ENCODE measurements at regions not wholly inside any gene's neighbourhood (a gene's known extent, or its start where the extent isn't known, plus 50 kb on each side); places are given as distances from the start of the nearest gene placed in this dataset.
"Not testable (repeated sequence)": the region's sequence is repeated elsewhere in the genome, so short reads cannot be mapped to it uniquely, and the experiment has no call there.

DNA sequence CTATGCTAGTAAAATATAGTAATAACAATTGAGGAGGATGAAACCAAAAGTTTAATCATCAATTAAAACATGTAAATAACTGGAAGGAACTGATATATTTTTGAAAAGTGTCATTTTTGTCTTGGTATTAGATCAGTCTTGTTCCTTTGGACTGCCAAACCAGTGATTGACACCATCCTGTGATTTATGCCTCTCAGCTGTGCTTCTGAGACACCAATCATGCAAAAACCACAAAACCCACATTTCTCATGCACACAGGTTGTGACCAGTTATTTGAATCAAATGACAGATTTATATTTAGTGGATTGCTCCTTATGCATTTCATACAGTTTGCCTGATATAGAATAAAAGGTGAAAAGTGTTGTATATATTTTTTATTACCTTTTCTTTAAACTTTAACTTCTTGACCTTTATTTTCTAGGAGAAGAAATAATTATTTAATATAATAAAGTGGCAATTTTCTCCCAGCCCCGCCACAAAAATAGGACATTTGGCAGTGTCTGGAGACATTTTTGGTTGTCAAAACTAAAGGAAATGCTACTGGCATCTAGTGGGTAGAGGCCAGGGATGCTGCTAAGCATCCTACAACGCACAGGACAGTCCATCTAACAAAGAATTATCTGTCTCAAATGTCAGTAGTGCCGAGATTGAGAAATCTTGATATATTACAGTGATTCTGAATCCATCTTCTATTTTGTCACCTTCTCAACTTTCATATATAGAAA lies 383.6 kb downstream of the BCKDHB start:
- intact Hi-C loops (cut with DNase I): no loop called here
- no peak for TF ChIP-seq POLR2AphosphoS5 (IDR thresholded peaks at IDR 0.05; ENCODE audit: insufficient read depth in 1 of 2, low read depth in 1 of 2)
- TF ChIP-seq, protein P1, sequence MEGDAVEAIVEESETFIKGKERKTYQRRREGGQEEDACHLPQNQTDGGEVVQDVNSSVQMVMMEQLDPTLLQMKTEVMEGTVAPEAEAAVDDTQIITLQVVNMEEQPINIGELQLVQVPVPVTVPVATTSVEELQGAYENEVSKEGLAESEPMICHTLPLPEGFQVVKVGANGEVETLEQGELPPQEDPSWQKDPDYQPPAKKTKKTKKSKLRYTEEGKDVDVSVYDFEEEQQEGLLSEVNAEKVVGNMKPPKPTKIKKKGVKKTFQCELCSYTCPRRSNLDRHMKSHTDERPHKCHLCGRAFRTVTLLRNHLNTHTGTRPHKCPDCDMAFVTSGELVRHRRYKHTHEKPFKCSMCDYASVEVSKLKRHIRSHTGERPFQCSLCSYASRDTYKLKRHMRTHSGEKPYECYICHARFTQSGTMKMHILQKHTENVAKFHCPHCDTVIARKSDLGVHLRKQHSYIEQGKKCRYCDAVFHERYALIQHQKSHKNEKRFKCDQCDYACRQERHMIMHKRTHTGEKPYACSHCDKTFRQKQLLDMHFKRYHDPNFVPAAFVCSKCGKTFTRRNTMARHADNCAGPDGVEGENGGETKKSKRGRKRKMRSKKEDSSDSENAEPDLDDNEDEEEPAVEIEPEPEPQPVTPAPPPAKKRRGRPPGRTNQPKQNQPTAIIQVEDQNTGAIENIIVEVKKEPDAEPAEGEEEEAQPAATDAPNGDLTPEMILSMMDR (IDR thresholded peaks at IDR 0.05): no peak
- TF ChIP-seq POLR2A (IDR thresholded peaks at IDR 0.05): no peak
- DNase-seq (ENCODE audit: extremely low spot score in 2 of 2): no peak
- Histone ChIP-seq H3K9me3 (no peaks in the 10 kb centered on the region), H3K27ac (no peak overlapping the region), H3K27me3 (no peaks in the 10 kb centered on the region), H3K4me3 (no peak overlapping the region), H3K4me1 (no peaks in the 10 kb centered on the region), H3K36me3 (no peaks in the 10 kb centered on the region)

DNA sequence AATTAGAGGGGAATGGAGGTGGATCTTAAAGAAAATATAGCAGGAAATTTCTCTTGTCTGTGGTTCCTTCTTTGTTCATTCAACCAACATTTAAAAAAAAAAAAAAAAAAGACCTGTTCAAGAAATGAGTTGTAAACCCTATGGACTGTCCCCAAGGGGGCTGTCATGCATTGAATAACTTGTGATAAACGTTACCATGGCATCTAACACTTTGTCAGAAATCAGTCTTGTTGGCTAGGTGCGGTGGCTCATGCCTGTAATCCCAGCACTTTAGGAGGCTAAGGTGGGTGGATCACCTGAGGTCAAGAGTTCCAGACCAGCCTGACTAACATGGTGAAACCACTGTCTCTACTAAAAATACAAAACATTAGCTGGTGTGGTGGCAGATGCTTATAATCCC lies 381.7 kb downstream of the BCKDHB start:
- no peak overlapping the region for H3K4me3 ChIP-seq
- TF ChIP-seq POLR2A (IDR thresholded peaks at IDR 0.05): no peak
- TF ChIP-seq, protein P1 (IDR thresholded peaks at IDR 0.05): no peak
- no peak for TF ChIP-seq POLR2AphosphoS5 (IDR thresholded peaks at IDR 0.05; ENCODE audit: insufficient read depth in 1 of 2, low read depth in 1 of 2)
- no peaks in the 10 kb centered on the region for H3K27me3 ChIP-seq
- H3K27ac ChIP-seq: no peak overlapping the region
- H3K4me1 ChIP-seq: no peaks in the 10 kb centered on the region
- DNase-seq (ENCODE audit: extremely low spot score in 2 of 2): no peak
- intact Hi-C loops (cut with DNase I): no loop called here
- no peaks in the 10 kb centered on the region for H3K36me3 ChIP-seq
- no peaks in the 10 kb centered on the region for H3K9me3 ChIP-seq

DNA sequence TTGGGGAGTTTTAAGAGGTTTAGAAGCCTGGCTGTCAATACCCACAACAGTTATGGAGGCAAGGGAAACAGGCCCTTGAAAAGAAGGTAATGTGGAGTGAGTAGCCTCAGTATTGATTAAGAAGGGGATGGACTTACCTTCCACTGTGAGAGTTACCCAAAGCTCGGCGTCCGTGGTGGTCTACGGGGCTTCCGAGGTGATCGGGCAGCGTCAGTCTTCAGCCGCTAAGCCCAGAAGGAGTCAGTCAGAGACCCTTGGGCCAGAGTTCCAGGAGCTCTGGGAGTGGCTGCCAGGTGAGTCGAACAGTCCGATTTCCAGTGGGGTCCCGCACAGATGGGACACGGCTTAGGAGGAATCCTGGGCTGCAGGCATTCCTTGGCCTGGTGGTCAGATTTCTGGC lies 379.0 kb downstream of the BCKDHB start:
- not testable (repeated sequence) for H3K27me3 ChIP-seq; DNase-seq (ENCODE audit: extremely low spot score in 2 of 2); H3K4me1 ChIP-seq; H3K27ac ChIP-seq; H3K36me3 ChIP-seq; H3K9me3 ChIP-seq; H3K4me3 ChIP-seq
- intact Hi-C loops (cut with DNase I): loop anchor here (1.0 kb wide), 1 partner anchor 23 kb away; no protein-coding TSS in a partner anchor

DNA sequence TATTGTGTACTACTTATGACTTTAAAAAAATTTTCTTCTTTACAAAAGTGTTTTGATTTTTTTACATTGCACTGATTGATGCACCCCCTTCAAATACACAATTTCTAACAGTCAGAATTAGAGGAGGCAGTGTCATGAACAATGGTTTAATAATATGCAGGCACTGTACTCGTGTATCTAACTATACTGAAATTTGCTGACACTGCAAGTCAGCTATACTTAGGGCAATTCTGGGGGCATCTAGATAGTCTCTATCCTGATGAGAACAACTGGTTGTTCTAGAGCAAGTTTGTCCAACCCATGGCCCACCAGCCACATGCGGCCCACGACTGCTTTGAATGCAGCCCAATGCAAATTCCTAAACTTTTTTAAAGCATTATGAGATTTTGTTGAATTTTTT lies 375.6 kb downstream of the BCKDHB start:
- no peaks in the 10 kb centered on the region for H3K36me3 ChIP-seq
- no peak for DNase-seq (ENCODE audit: extremely low spot score in 2 of 2)
- intact Hi-C loops (cut with DNase I): no loop called here
- TF ChIP-seq, protein P1 (IDR thresholded peaks at IDR 0.05): no peak
- TF ChIP-seq POLR2A (IDR thresholded peaks at IDR 0.05) (no peak), POLR2AphosphoS5 (IDR thresholded peaks at IDR 0.05; ENCODE audit: insufficient read depth in 1 of 2, low read depth in 1 of 2) (no peak)
- no peaks in the 10 kb centered on the region for H3K27me3 ChIP-seq
- H3K27ac ChIP-seq: no peak overlapping the region
- no peak overlapping the region for H3K4me3 ChIP-seq
- H3K9me3 ChIP-seq: no peaks in the 10 kb centered on the region
- H3K4me1 ChIP-seq: no peaks in the 10 kb centered on the region

DNA sequence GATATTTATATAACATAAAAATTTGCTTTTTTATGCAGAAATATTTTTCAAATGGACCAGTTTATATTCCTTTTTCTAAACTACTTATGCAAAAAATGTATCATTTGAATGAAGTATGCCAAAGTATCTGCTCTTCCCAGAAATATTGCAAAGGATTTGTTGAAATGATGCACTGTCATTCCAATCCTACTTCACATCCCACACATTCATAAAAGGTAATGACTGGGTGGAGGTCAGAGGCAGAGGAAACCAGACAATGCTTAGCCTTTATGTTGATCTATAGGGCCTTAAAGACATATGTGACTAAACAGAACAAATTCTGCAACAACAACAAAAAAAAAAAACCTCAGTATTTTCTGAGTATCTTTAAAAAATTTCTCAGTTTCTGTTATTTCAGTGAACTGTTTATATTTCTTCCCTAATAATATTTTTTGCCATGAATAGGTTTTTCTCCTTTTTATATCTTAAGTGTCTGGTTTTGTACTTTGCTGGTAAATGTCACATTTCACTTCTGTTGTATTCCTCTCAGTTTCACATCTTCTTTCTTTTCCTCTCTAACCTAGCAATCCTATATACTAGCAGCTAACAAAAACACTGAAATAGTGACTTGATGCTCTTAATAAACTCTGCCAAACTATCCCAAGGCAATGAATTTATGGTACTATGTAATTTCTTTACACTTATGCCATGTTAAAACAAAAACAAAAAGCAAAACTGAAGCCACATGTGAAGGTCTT lies 374.1 kb downstream of the BCKDHB start:
- Histone ChIP-seq H3K36me3 (no peaks in the 10 kb centered on the region), H3K4me3 (no peak overlapping the region), H3K9me3 (no peaks in the 10 kb centered on the region), H3K27me3 (no peaks in the 10 kb centered on the region), H3K4me1 (no peaks in the 10 kb centered on the region), H3K27ac (no peak overlapping the region)
- intact Hi-C loops (cut with DNase I): no loop called here
- TF ChIP-seq POLR2AphosphoS5 (IDR thresholded peaks at IDR 0.05; ENCODE audit: insufficient read depth in 1 of 2, low read depth in 1 of 2): no peak
- TF ChIP-seq, protein P1 (IDR thresholded peaks at IDR 0.05): no peak
- DNase-seq (ENCODE audit: extremely low spot score in 2 of 2): no peak
